H9 (cell line): ENCODE measurements at regions not wholly inside any gene's neighbourhood (a gene's known extent, or its start where the extent isn't known, plus 50 kb on each side); places are given as distances from the start of the nearest gene placed in this dataset. TPM values are rescaled to one million over a fixed set of nuclear protein-coding genes. Genes with fewer than 3 reads are reported as not detected.
"Not testable (repeated sequence)": the region's sequence is repeated elsewhere in the genome, so short reads cannot be mapped to it uniquely, and the experiment has no call there.

ENCODE experiments used
- DNase-seq: peaks from one replicate; pipeline ENCODE4 v3.0.0-alpha.2; 2017
- H2AFZ ChIP-seq: one replicate; pipeline ENCODE4 v1.6.1; 2013; ENCODE audit warnings: mild to moderate bottlenecking, low read length, control low read depth, moderate library complexity
- H2AK5ac ChIP-seq: 2 replicates; pipeline ENCODE4 v1.6.1; 2013; ENCODE audit warnings: low read length, control low read depth, mixed read lengths; ENCODE audit not compliant: insufficient read length
- H2BK120ac ChIP-seq: one replicate; pipeline ENCODE4 v1.6.1; 2013; ENCODE audit warnings: low read depth, mild to moderate bottlenecking, low read length, control low read depth, inconsistent platforms; ENCODE audit not compliant: poor library complexity, severe bottlenecking
- H2BK12ac ChIP-seq: 2 replicates; pipeline ENCODE4 v1.6.1; 2013; ENCODE audit warnings: low read length, control low read depth, mixed read lengths, low read depth; ENCODE audit not compliant: insufficient read length
- H2BK15ac ChIP-seq: 2 replicates; pipeline ENCODE4 v1.6.1; 2013; ENCODE audit warnings: low read depth, low read length, control low read depth
- H2BK20ac ChIP-seq: one replicate; pipeline ENCODE4 v1.6.1; 2013; ENCODE audit warnings: low read depth, mild to moderate bottlenecking, low read length, control low read depth, inconsistent platforms; ENCODE audit not compliant: poor library complexity, severe bottlenecking
- H2BK5ac ChIP-seq: 2 replicates; pipeline ENCODE4 v1.6.1; 2013; ENCODE audit warnings: low read length, control low read depth, mixed read lengths; ENCODE audit not compliant: insufficient read length
- H3K14ac ChIP-seq: 2 replicates; pipeline ENCODE4 v1.6.1; 2013; ENCODE audit warnings: low read length, control low read depth; ENCODE audit not compliant: insufficient read depth
- H3K18ac ChIP-seq: 2 replicates; pipeline ENCODE4 v1.6.1; 2013; ENCODE audit warnings: low read depth, mild to moderate bottlenecking, mixed read lengths, low read length, control low read depth; ENCODE audit not compliant: insufficient read length
- H3K23ac ChIP-seq: 2 replicates; pipeline ENCODE4 v1.6.1; 2013; ENCODE audit warnings: low read length, control low read depth, mixed read lengths, low read depth; ENCODE audit not compliant: insufficient read length
- H3K23me2 ChIP-seq: 2 replicates; pipeline ENCODE4 v1.6.1; 2013; ENCODE audit warnings: low read depth, mild to moderate bottlenecking, mixed read lengths, low read length, control low read depth; ENCODE audit not compliant: insufficient read length, poor library complexity, severe bottlenecking
- H3K27ac ChIP-seq: 2 replicates; pipeline ENCODE4 v1.5.1; 2013; ENCODE audit warnings: low read length, control low read depth, mixed read lengths, low read depth; ENCODE audit not compliant: insufficient read length
- H3K27me3 ChIP-seq: 2 replicates; pipeline ENCODE4 v1.6.1; 2013; ENCODE audit warnings: low read length, control low read depth, inconsistent platforms; ENCODE audit not compliant: insufficient read depth
- H3K4ac ChIP-seq: 2 replicates; pipeline ENCODE4 v1.6.1; 2013; ENCODE audit warnings: low read depth, mild to moderate bottlenecking, control low read depth, inconsistent platforms, low read length, moderate library complexity
- H3K4me1 ChIP-seq: 2 replicates; pipeline ENCODE4 v1.6.1; 2013; ENCODE audit warnings: low read length, control low read depth, inconsistent platforms; ENCODE audit not compliant: insufficient read depth
- H3K4me2 ChIP-seq: 2 replicates; pipeline ENCODE4 v1.6.1; 2013; ENCODE audit warnings: low read length, control low read depth, mixed read lengths; ENCODE audit not compliant: insufficient read length, insufficient read depth
- H3K56ac ChIP-seq: 2 replicates; pipeline ENCODE4 v1.6.1; 2013; ENCODE audit warnings: low read depth, mild to moderate bottlenecking, mixed read lengths, low read length, control low read depth; ENCODE audit not compliant: insufficient read length
- H3K79me1 ChIP-seq: 2 replicates; pipeline ENCODE4 v1.6.1; 2013; ENCODE audit warnings: low read depth, mild to moderate bottlenecking, moderate library complexity, low read length, control low read depth, inconsistent platforms; ENCODE audit not compliant: insufficient read depth, poor library complexity, severe bottlenecking
- H3K79me2 ChIP-seq: 2 replicates; pipeline ENCODE4 v1.6.1; 2013; ENCODE audit warnings: low read length, control low read depth, inconsistent platforms; ENCODE audit not compliant: insufficient read depth
- H3K9ac ChIP-seq: 2 replicates; pipeline ENCODE4 v1.6.1; 2013; ENCODE audit warnings: low read length, control low read depth, mixed read lengths; ENCODE audit not compliant: insufficient read length; ENCODE audit errors: extremely low read depth
- H3K9me3 ChIP-seq: one replicate; pipeline ENCODE4 v1.6.1; 2013; ENCODE audit warnings: low read depth, low read length, inconsistent platforms; ENCODE audit not compliant: control insufficient read depth
- H3T11ph ChIP-seq: one replicate; pipeline ENCODE4 v1.6.1; 2013; ENCODE audit warnings: mild to moderate bottlenecking, low read length, control low read depth, inconsistent platforms
- H4K20me1 ChIP-seq: one replicate; pipeline ENCODE4 v1.6.1; 2013; ENCODE audit not compliant: control insufficient read depth, insufficient read length, insufficient read depth
- H4K5ac ChIP-seq: 2 replicates; pipeline ENCODE4 v1.6.1; 2013; ENCODE audit warnings: low read depth, mild to moderate bottlenecking, mixed read lengths, low read length, control low read depth; ENCODE audit not compliant: insufficient read length
- H4K8ac ChIP-seq: replicated peaks from 2 replicates; pipeline ENCODE4 v1.6.1; 2013; ENCODE audit warnings: low read length, control low read depth, mixed read lengths, low read depth; ENCODE audit not compliant: insufficient read length
- H4K91ac ChIP-seq: 2 replicates; pipeline ENCODE4 v1.6.1; 2013; ENCODE audit warnings: low read depth, mild to moderate bottlenecking, moderate library complexity, mixed read lengths, low read length, control low read depth; ENCODE audit not compliant: insufficient read length
- H3K27ac Mint-ChIP-seq, 3 experiments: 2 replicates in 2 of 3; 3 replicates in 1 of 3; pipeline ENCODE4 v1.8.0; 2020 to 2021; ENCODE audit warnings: mixed read lengths in 3 of 3, mild to moderate bottlenecking in 1 of 3, moderate library complexity in 1 of 3
- H3K27me3 Mint-ChIP-seq: 2 replicates; pipeline ENCODE4 v1.8.0; 2021; ENCODE audit warnings: low read depth, mild to moderate bottlenecking, moderate library complexity, mixed read lengths
- H3K36me3 Mint-ChIP-seq, 3 experiments: 2 replicates in 2 of 3; 3 replicates in 1 of 3; pipeline ENCODE4 v1.8.0; 2020 to 2021; ENCODE audit warnings: low read depth in 3 of 3, mixed read lengths in 3 of 3; ENCODE audit not compliant: insufficient read depth in 1 of 3
- H3K4me1 Mint-ChIP-seq, 2 experiments: 2 replicates each; pipeline ENCODE4 v1.8.0; 2020; ENCODE audit warnings: mixed read lengths in 2 of 2
- H3K4me3 Mint-ChIP-seq, 2 experiments: 2 replicates in 1 of 2; 3 replicates in 1 of 2; pipeline ENCODE4 v1.8.0; 2020 to 2021; ENCODE audit warnings: mild to moderate bottlenecking in 2 of 2, mixed read lengths in 2 of 2, moderate library complexity in 1 of 2
- H3K9me3 Mint-ChIP-seq, 2 experiments: 2 replicates in 1 of 2; 3 replicates in 1 of 2; pipeline ENCODE4 v1.8.0; 2020; ENCODE audit warnings: mild to moderate bottlenecking in 2 of 2, mixed read lengths in 2 of 2, moderate library complexity in 1 of 2
- WGBS: extraction: QIAGEN DNeasy Blood & Tissue Kit; methylation state at CpG from one replicate; pipeline ENCODE4 v1.1.7; 2013; ENCODE audit warnings: missing lambda C conversion rate, low lambda C conversion rate, mixed read lengths; ENCODE audit not compliant: insufficient read length; ENCODE audit errors: extremely low coverage; 5-methylcytosine and 5-hydroxymethylcytosine counted together
- microRNA-seq: library from miRNA; unstranded; fragments of <30 nt; microRNA quantifications from one replicate; pipeline ENCODE4, GENCODE V29; 2020; ENCODE audit warnings: borderline microRNAs expressed

DNA sequence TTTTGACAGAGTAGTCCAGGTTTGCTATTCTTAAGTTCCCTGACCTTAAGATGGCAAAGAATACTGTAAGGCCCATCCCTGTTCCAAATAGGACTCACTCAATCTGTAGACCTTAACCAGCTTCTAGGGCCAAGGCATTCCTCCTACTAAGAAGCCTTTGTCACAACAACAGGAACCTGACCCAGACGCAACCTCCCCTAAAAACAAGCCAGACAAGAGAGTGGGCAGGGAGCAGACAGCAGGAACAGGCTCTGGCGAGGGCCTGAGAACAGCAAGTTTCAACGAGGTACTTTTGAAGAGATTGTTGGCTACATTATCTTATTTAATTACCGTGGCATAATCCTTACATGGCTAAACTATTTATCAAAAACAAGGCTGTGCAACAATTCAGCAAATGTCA is 58.1 kb upstream of the NBPF11 start:
- not testable (repeated sequence) for H2BK12ac ChIP-seq, H3K4me1 Mint-ChIP-seq, H3K9ac ChIP-seq, H3K9me3 ChIP-seq, H3K36me3 Mint-ChIP-seq, H2AK5ac ChIP-seq, H3K79me1 ChIP-seq, H2BK120ac ChIP-seq, DNase-seq, H3K4ac ChIP-seq, H2BK15ac ChIP-seq, H3K4me1 ChIP-seq, H3K27ac Mint-ChIP-seq, H3K14ac ChIP-seq, H3K18ac ChIP-seq, H3K27me3 Mint-ChIP-seq, H3K4me2 ChIP-seq, H3K27me3 ChIP-seq, H3T11ph ChIP-seq, H2BK20ac ChIP-seq, H3K9me3 Mint-ChIP-seq, H3K23ac ChIP-seq, H4K20me1 ChIP-seq, H4K5ac ChIP-seq, H3K56ac ChIP-seq, H2BK5ac ChIP-seq, H4K91ac ChIP-seq, H3K79me2 ChIP-seq, H3K4me3 Mint-ChIP-seq, H4K8ac ChIP-seq, H3K23me2 ChIP-seq, H2AFZ ChIP-seq, H3K27ac ChIP-seq
- no CpG with 5 or more reads among the region's 4 CpGs for WGBS

DNA sequence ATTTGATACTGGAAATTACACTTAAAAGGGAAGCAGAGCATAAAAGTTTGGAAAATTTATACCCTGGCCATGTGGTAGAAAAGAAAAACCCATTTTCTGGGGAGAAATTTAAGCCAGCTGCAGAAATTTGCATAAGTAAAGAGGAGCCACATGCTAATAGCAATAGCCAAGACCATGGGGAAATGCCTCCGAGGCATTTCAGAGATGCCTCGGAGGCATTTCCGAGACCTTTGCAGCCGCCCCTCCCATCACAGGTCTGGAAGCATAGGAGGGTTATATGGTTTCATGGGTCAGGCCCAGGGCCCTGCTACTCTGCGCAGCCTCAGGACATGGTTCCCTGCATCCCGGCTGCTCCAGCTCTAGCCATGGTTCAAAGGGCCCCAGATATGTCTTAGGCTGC is 49.9 kb upstream of the NBPF11 start:
- H3K79me1 ChIP-seq, H3K9me3 ChIP-seq, H4K8ac ChIP-seq, H3K4me1 ChIP-seq, DNase-seq, H3K79me2 ChIP-seq, H3K27ac Mint-ChIP-seq, H3K9ac ChIP-seq, H2BK12ac ChIP-seq, H3K27me3 ChIP-seq, H3K14ac ChIP-seq, H4K5ac ChIP-seq, H2BK20ac ChIP-seq, H2BK120ac ChIP-seq, H3K4me3 Mint-ChIP-seq, H2BK5ac ChIP-seq, H3K9me3 Mint-ChIP-seq, H3K56ac ChIP-seq, H3K27me3 Mint-ChIP-seq, H3T11ph ChIP-seq, H3K4me1 Mint-ChIP-seq, H3K27ac ChIP-seq, H3K36me3 Mint-ChIP-seq, H3K18ac ChIP-seq, H4K91ac ChIP-seq, H2AFZ ChIP-seq, H3K23me2 ChIP-seq, H4K20me1 ChIP-seq, H3K23ac ChIP-seq, H2AK5ac ChIP-seq, H3K4ac ChIP-seq, H2BK15ac ChIP-seq, H3K4me2 ChIP-seq: not testable (repeated sequence)
- no CpG with 5 or more reads among the region's 6 CpGs for WGBS

Small RNA genes lying in the stretch of these regions (microRNA-seq; reads per million reads assigned to microRNA genes)
- gene MIR5087, result not detected
- gene MIR6077, result not detected
